GM12865 (cell line): ENCODE measurements at regions not wholly inside any gene's neighbourhood (a gene's known extent, or its start where the extent isn't known, plus 50 kb on each side); places are given as distances from the start of the nearest gene placed in this dataset.
A peak's percentile ranks its signal among the peaks of the same experiment; 100 is the strongest.

ENCODE experiments used
- DNase-seq: peaks from one replicate; pipeline ENCODE4 v3.0.0; 2010; ENCODE audit warnings: low read depth
- H3K4me3 ChIP-seq: 2 replicates; pipeline ENCODE4 v1.5.1; 2011; ENCODE audit warnings: mild to moderate bottlenecking, low read depth, low read length, control low read depth
- CTCF ChIP-seq: IDR thresholded peaks from 2 replicates; pipeline ENCODE4 v1.5.1; 2011; ENCODE audit warnings: low read length, control low read depth, low read depth, inconsistent platforms; ENCODE audit not compliant: insufficient read depth; ENCODE audit errors: missing control alignments

DNA sequence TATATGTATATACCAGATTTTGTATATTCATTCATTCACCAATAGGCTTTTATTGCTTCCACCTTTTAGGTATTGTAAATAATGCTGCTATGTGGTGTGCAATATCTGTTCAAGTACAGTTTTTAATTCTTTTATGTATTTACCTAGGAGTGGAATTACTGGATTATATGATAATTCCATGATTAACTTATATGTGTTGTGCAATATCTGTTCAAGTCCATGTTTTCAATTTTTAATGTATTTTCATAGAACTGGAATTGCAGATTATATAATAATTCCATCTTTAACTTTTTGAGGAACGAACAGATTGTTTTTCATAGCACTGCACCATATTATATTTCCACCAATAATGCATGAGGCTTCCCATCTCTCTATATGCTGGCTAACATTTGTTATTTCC, 50.6 kb upstream of the L3MBTL4 start:
- no peak for DNase-seq
- H3K4me3 ChIP-seq: no peak overlapping the region
- TF ChIP-seq CTCF: no peak

DNA sequence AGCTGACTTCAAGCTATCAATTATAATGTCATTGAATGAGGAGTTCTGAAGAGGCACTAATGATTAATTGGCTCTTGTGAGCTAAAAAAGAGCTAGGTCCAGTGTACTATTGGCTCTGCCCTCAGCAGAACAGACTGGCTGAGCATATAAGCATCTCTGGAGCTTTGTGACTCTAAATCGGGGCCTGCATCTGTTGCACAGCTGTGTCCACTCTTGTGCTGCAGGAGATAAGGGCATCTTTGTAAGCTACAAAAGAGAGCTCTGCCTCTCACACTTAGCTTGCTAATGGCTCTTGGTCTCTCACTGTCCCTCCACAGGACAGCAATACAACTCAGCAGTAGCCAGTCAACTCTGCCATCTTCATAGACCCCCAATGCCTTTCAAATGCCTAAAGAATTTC, 61.5 kb upstream of the L3MBTL4 start:
- no peak for TF ChIP-seq CTCF
- DNase-seq: no peak
- H3K4me3 ChIP-seq: no peak overlapping the region

DNA sequence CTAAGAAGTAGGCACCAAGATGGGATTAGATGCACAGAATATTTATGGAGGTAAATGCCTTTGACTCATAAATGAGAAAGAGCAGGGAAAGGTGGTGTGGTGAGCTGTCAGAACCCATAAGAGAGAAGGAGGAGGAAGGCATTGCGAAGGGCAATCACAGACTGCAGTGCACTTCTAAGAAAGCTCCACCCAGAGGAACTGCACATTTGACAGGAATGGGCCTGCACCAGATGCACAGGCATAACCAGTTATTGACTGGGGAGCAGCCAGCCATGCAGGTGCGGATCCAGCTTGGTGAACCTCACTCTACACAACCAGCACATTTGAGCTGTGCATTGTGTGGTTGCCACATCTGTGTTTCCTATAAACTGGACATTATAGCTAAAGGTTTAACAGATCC, 62.2 kb upstream of the L3MBTL4 start:
- no peak for TF ChIP-seq CTCF

GRCh38 chr18:6478121-6478520, 63.4 kb upstream of the L3MBTL4 start:
- H3K4me3 ChIP-seq: no peak overlapping the region
- TF ChIP-seq CTCF: no peak
- no peak for DNase-seq

More for the DNA sequence above, 62.2 kb upstream of the L3MBTL4 start:
- no peak for DNase-seq
- H3K4me3 ChIP-seq: no peak overlapping the region

DNA sequence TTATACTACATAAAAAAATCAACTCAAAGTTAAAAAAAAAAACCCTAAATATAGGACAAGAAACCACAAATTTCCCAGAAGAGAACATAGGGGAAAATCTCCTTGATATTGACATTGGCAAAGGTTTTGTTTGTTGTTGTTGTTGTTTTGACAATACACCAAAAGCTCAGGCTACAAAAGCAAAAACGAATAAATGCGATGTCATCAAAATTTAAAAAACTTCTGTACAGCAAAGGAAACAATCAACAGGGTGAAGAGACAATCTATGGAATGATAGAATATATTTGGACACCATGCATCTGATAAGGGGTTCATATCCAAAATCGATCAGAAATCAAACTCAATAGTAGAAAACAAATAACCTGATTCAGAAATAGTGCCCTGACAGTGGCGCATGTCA, 65.0 kb upstream of the L3MBTL4 start:
- no peak for TF ChIP-seq CTCF
- H3K4me3 ChIP-seq: no peak overlapping the region
- no peak for DNase-seq

GRCh38 chr18:6482198-6482977, 67.7 kb upstream of the L3MBTL4 start:
- DNase-seq: peak; percentile 54
- TF ChIP-seq CTCF: peak; percentile 81
- no peak overlapping the region for H3K4me3 ChIP-seq

DNA sequence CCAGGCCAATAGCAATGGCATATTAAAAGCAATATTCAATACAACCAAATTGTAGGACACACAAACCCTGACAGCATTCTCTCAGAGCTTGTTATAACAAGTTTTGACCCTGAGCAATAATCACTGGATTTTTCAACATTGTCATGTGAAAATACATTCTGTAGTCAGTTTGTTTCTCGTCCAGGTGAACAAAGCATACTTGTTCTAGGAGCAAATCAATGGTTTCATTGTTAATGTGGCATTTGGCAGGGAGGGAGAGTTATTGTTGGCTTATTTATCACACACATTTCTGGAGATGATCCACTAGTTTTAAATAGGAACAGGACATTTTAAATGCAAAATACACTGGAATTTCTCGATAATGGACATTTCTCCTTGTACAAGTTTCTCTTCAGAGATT, 69.9 kb upstream of the L3MBTL4 start:
- H3K4me3 ChIP-seq: no peak overlapping the region
- no peak for TF ChIP-seq CTCF
- DNase-seq: no peak
